22Rv1 (cell line): ENCODE measurements at regions not wholly inside any gene's neighbourhood (a gene's known extent, or its start where the extent isn't known, plus 50 kb on each side); places are given as distances from the start of the nearest gene placed in this dataset.
"Not testable (repeated sequence)": the region's sequence is repeated elsewhere in the genome, so short reads cannot be mapped to it uniquely, and the experiment has no call there.

ENCODE experiments used
- H3K27ac ChIP-seq: fragments of 450-650 bp; 2 replicates; pipeline ENCODE4 v1.5.1; 2017
- ZFX ChIP-seq: fragments of 450-650 bp; IDR thresholded peaks from 2 replicates; pipeline ENCODE4 v1.6.1; 2017; ENCODE audit warnings: antibody characterized with exemption, borderline replicate concordance
- TF ChIP-seq, protein P1 (sequence below): fragments of 450-650 bp; IDR thresholded peaks from 2 replicates; pipeline ENCODE4 v1.5.1; 2017; ENCODE audit warnings: mild to moderate bottlenecking

DNA sequence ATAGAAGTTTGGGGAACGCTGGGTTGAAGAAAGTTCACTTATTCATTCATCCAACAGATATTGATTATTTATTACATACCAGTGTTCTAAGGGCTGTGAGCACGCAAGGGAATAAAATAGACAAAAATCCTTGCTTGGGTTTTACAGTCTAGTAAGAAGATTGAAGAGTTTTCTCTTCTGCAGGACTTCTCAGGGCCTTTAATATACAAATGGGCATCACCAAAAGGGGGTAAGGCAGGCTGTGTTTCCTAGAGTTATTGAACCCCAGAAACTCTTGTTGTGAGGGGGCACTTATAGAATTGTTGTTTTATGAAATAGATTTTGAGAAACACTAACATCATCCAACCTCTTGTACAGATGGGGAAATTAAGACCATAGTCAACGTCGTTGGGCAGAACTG is 198.5 kb upstream of the ZNF618 start:
- H3K27ac ChIP-seq: no peak overlapping the region
- TF ChIP-seq, protein P1, sequence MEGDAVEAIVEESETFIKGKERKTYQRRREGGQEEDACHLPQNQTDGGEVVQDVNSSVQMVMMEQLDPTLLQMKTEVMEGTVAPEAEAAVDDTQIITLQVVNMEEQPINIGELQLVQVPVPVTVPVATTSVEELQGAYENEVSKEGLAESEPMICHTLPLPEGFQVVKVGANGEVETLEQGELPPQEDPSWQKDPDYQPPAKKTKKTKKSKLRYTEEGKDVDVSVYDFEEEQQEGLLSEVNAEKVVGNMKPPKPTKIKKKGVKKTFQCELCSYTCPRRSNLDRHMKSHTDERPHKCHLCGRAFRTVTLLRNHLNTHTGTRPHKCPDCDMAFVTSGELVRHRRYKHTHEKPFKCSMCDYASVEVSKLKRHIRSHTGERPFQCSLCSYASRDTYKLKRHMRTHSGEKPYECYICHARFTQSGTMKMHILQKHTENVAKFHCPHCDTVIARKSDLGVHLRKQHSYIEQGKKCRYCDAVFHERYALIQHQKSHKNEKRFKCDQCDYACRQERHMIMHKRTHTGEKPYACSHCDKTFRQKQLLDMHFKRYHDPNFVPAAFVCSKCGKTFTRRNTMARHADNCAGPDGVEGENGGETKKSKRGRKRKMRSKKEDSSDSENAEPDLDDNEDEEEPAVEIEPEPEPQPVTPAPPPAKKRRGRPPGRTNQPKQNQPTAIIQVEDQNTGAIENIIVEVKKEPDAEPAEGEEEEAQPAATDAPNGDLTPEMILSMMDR: no peak
- TF ChIP-seq ZFX: no peak

DNA sequence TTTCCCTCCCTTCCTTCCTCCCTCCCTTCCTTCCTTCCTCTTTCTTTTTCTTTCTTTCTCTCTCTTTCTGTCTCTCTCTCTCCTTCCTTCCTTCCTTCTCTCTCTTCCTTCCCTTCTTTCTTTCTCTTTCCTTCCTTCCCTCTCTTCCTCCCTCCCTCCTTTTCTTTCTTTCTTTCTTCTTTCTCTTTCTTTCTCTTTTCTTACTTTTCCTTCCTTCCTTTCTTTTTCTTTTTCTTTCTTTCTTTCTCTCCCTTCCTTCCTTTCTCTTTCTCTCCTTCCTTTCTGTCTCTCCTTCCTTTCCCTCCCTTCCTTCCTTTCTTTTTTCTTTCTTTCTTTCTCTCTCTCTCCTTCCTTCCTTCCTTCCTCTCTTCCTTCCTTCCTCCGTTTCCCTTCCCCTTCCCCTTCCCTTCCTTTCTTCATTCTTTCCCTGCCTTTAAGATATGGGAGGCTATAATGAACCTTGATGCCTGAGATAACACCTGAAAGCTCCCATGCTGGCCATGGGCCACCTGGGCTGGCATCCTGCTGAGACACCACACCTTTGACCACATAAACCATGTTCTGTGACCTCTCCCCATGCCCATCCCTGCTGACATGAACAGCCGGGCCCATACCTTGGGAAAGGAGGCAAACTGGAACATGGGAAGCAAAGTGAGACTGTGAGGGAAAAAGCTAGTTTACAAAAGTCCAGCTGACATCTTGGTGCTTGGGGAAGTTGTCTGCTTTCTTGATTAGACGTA is 197.8 kb upstream of the ZNF618 start:
- no peak overlapping the region for H3K27ac ChIP-seq
- TF ChIP-seq ZFX: no peak
- TF ChIP-seq, protein P1: no peak

- TF ChIP-seq, protein P1: no peak
- TF ChIP-seq ZFX: no peak
- H3K27ac ChIP-seq: no peak overlapping the region
These were observed 197.3 kb upstream of the ZNF618 start for GRCh38 chr9:113678859-113679256.

GRCh38 chr9:113682297-113682771 is 193.8 kb upstream of the ZNF618 start:
- TF ChIP-seq, protein P1: peak; percentile 94
- no peak for TF ChIP-seq ZFX
- 0 out of 2 replicates have a peak overlapping the region, but pooled peaks have one; percentile 7 for H3K27ac ChIP-seq

GRCh38 chr9:113685636-113686035 is 190.5 kb upstream of the ZNF618 start:
- not testable (repeated sequence) for H3K27ac ChIP-seq

DNA sequence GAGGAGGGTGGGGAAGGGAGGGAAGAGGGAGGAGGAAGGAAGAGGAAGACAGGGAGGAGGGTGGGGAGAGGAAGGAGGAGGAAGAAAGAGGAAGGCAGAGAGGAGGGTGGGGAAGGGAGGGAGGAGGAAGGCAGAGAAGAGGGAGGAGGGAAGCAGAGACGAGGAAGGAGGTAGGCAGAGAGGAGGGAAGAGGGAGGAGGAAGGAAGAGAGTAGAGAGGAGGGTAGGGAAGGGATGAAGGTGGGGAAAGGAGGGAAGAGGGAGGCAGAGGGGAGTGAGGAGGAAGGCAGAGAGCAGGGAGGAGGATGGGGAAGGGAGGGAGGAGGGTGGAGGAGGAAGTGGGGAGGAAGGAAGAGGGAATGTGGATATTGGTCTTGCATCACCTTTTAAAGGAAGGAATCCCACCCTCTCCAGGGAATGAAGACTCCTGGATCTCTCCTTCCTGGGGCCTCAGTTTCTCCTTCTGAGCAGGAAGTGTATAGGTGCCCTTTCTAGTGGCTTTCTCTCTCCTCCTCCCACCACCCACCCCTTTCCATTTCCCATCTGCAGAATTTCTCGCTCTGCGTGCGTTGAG is 188.9 kb upstream of the ZNF618 start:
- TF ChIP-seq, protein P1: no peak
- TF ChIP-seq ZFX: no peak
- no peak overlapping the region for H3K27ac ChIP-seq

- TF ChIP-seq ZFX: no peak
- TF ChIP-seq, protein P1: no peak
- H3K27ac ChIP-seq: no peak overlapping the region
These were observed 188.3 kb upstream of the ZNF618 start for GRCh38 chr9:113687680-113688371.
